ENCODE measurements at regions not wholly inside any gene's neighbourhood (a gene's known extent, or its start where the extent isn't known, plus 50 kb on each side); places are given as distances from the start of the nearest gene placed in this dataset.
"Not testable (repeated sequence)": the region's sequence is repeated elsewhere in the genome, so short reads cannot be mapped to it uniquely, and the experiment has no call there.

- DNase-seq (ENCODE audit: low spot score): no peak
Measured at GRCh38 chr4:59727745-59728144, 1472.4 kb upstream of the ADGRL3 start.

- no peak for DNase-seq (ENCODE audit: low spot score)
Measured at GRCh38 chr4:59728496-59728895, 1471.6 kb upstream of the ADGRL3 start.

GRCh38 chr4:59729321-59729720, 1470.8 kb upstream of the ADGRL3 start:
- no peak for DNase-seq (ENCODE audit: low spot score)

GRCh38 chr4:59748433-59748832, 1451.7 kb upstream of the ADGRL3 start:
- no peak for DNase-seq (ENCODE audit: low spot score)

GRCh38 chr4:59759082-59759825, 1440.9 kb upstream of the ADGRL3 start:
- no peak for DNase-seq (ENCODE audit: low spot score)

GRCh38 chr4:59762344-59762743, 1437.8 kb upstream of the ADGRL3 start:
- DNase-seq (ENCODE audit: low spot score): no peak

GRCh38 chr4:59770601-59771264, 1429.4 kb upstream of the ADGRL3 start:
- DNase-seq (ENCODE audit: low spot score): no peak

- DNase-seq (ENCODE audit: low spot score): no peak
Measured at GRCh38 chr4:59772641-59773139, 1427.4 kb upstream of the ADGRL3 start.

GRCh38 chr4:59780271-59780670, 1419.9 kb upstream of the ADGRL3 start:
- not testable (repeated sequence) for DNase-seq (ENCODE audit: low spot score)

GRCh38 chr4:59805176-59805575, 1395.0 kb upstream of the ADGRL3 start:
- DNase-seq (ENCODE audit: low spot score): no peak

- DNase-seq (ENCODE audit: low spot score): no peak
Measured at GRCh38 chr4:59814402-59815010, 1385.6 kb upstream of the ADGRL3 start.

- peak; percentile 49 for DNase-seq (ENCODE audit: low spot score)
Measured at GRCh38 chr4:59818656-59819055, 1381.5 kb upstream of the ADGRL3 start.

- DNase-seq (ENCODE audit: low spot score): no peak
Measured at GRCh38 chr4:59823311-59823710, 1376.8 kb upstream of the ADGRL3 start.

GRCh38 chr4:59825104-59825503, 1375.0 kb upstream of the ADGRL3 start:
- DNase-seq (ENCODE audit: low spot score): no peak

GRCh38 chr4:59831746-59832145, 1368.4 kb upstream of the ADGRL3 start:
- DNase-seq (ENCODE audit: low spot score): no peak

GRCh38 chr4:59834943-59835342, 1365.2 kb upstream of the ADGRL3 start:
- DNase-seq (ENCODE audit: low spot score): no peak

GRCh38 chr4:59837751-59838150, 1362.4 kb upstream of the ADGRL3 start:
- no peak for DNase-seq (ENCODE audit: low spot score)

GRCh38 chr4:59838236-59838635, 1361.9 kb upstream of the ADGRL3 start:
- DNase-seq (ENCODE audit: low spot score): no peak

GRCh38 chr4:59841698-59842097, 1358.4 kb upstream of the ADGRL3 start:
- DNase-seq (ENCODE audit: low spot score): no peak

- no peak for DNase-seq (ENCODE audit: low spot score)
Measured at GRCh38 chr4:59848457-59848856, 1351.7 kb upstream of the ADGRL3 start.

- no peak for DNase-seq (ENCODE audit: low spot score)
Measured at GRCh38 chr4:59855630-59856352, 1344.3 kb upstream of the ADGRL3 start.

- DNase-seq (ENCODE audit: low spot score): no peak
Measured at GRCh38 chr4:59869056-59869455, 1331.1 kb upstream of the ADGRL3 start.

Data from LoVo (cell line).